ENCODE measurements at regions not wholly inside any gene's neighbourhood (a gene's known extent, or its start where the extent isn't known, plus 50 kb on each side); places are given as distances from the start of the nearest gene placed in this dataset.

GRCh38 chr12:58566599-58566998 is 353.7 kb downstream of the LRIG3 start:
- H3K4me1 ChIP-seq (ENCODE audit: low read length) = no peaks in the 10 kb centered on the region
- H3K27ac ChIP-seq (ENCODE audit: low read length) = no peak overlapping the region
- no peaks in the 10 kb centered on the region for H3K9me2 ChIP-seq (replicated peaks; ENCODE audit: insufficient read depth, low read length)

GRCh38 chr12:58567189-58567588 is 353.1 kb downstream of the LRIG3 start:
- Histone ChIP-seq H3K9ac (ENCODE audit: low read length) (no peak overlapping the region), H3K4me3 (ENCODE audit: low read length) (no peak overlapping the region), H3K4me2 (ENCODE audit: low read depth, low read length, poor library complexity, severe bottlenecking) (no peak overlapping the region), H2AFZ (ENCODE audit: low read length) (no peak overlapping the region), H4K20me1 (ENCODE audit: insufficient read depth, low read depth, low read length) (no peaks in the 10 kb centered on the region), H3K36me3 (ENCODE audit: insufficient read depth, low read length) (no peaks in the 10 kb centered on the region), H3K9me3 (ENCODE audit: low read length) (no peaks in the 10 kb centered on the region), H3K4me1 (ENCODE audit: low read length) (no peaks in the 10 kb centered on the region), H3K79me2 (ENCODE audit: low read length) (no peaks in the 10 kb centered on the region), H3K9me2 (replicated peaks; ENCODE audit: insufficient read depth, low read length) (no peaks in the 10 kb centered on the region), H3K27ac (ENCODE audit: low read length) (no peak overlapping the region), H3K27me3 (ENCODE audit: low read length) (no peaks in the 10 kb centered on the region)
- DNase-seq = no peak

More at GRCh38 chr12:58566599-58566998, 353.7 kb downstream of the LRIG3 start:
- no peak for DNase-seq
- Histone ChIP-seq H3K36me3 (ENCODE audit: insufficient read depth, low read length) (no peaks in the 10 kb centered on the region), H3K79me2 (ENCODE audit: low read length) (no peaks in the 10 kb centered on the region), H3K9ac (ENCODE audit: low read length) (no peak overlapping the region), H2AFZ (ENCODE audit: low read length) (no peak overlapping the region), H3K9me3 (ENCODE audit: low read length) (no peaks in the 10 kb centered on the region), H3K4me3 (ENCODE audit: low read length) (no peak overlapping the region), H4K20me1 (ENCODE audit: insufficient read depth, low read depth, low read length) (no peaks in the 10 kb centered on the region), H3K4me2 (ENCODE audit: low read depth, low read length, poor library complexity, severe bottlenecking) (no peak overlapping the region), H3K27me3 (ENCODE audit: low read length) (no peaks in the 10 kb centered on the region)

GRCh38 chr12:58570411-58570810 is 349.9 kb downstream of the LRIG3 start:
- H3K4me1 ChIP-seq (ENCODE audit: low read length) = no peaks in the 10 kb centered on the region
- H3K9me2 ChIP-seq (replicated peaks; ENCODE audit: insufficient read depth, low read length) = no peaks in the 10 kb centered on the region
- H3K27me3 ChIP-seq (ENCODE audit: low read length) = no peaks in the 10 kb centered on the region
- no peak overlapping the region for H3K27ac ChIP-seq (ENCODE audit: low read length)
- H3K79me2 ChIP-seq (ENCODE audit: low read length) = no peaks in the 10 kb centered on the region
- H3K36me3 ChIP-seq (ENCODE audit: insufficient read depth, low read length) = no peaks in the 10 kb centered on the region
- no peaks in the 10 kb centered on the region for H3K9me3 ChIP-seq (ENCODE audit: low read length)
- no peaks in the 10 kb centered on the region for H4K20me1 ChIP-seq (ENCODE audit: insufficient read depth, low read depth, low read length)
- no peak overlapping the region for H3K9ac ChIP-seq (ENCODE audit: low read length)
- no peak overlapping the region for H3K4me3 ChIP-seq (ENCODE audit: low read length)
- no peak for DNase-seq
- no peak overlapping the region for H3K4me2 ChIP-seq (ENCODE audit: low read depth, low read length, poor library complexity, severe bottlenecking)
- H2AFZ ChIP-seq (ENCODE audit: low read length) = no peak overlapping the region

GRCh38 chr12:58575256-58575655 is 345.0 kb downstream of the LRIG3 start:
- H3K4me2 ChIP-seq (ENCODE audit: low read depth, low read length, poor library complexity, severe bottlenecking) = no peak overlapping the region
- no peaks in the 10 kb centered on the region for H3K27me3 ChIP-seq (ENCODE audit: low read length)
- no peaks in the 10 kb centered on the region for H3K4me1 ChIP-seq (ENCODE audit: low read length)
- H3K27ac ChIP-seq (ENCODE audit: low read length) = no peak overlapping the region
- H3K36me3 ChIP-seq (ENCODE audit: insufficient read depth, low read length) = no peaks in the 10 kb centered on the region
- H3K9me2 ChIP-seq (replicated peaks; ENCODE audit: insufficient read depth, low read length) = no peaks in the 10 kb centered on the region
- H4K20me1 ChIP-seq (ENCODE audit: insufficient read depth, low read depth, low read length) = no peaks in the 10 kb centered on the region
- no peak overlapping the region for H2AFZ ChIP-seq (ENCODE audit: low read length)
- no peaks in the 10 kb centered on the region for H3K79me2 ChIP-seq (ENCODE audit: low read length)
- H3K9me3 ChIP-seq (ENCODE audit: low read length) = no peaks in the 10 kb centered on the region
- no peak overlapping the region for H3K4me3 ChIP-seq (ENCODE audit: low read length)
- DNase-seq = no peak
- no peak overlapping the region for H3K9ac ChIP-seq (ENCODE audit: low read length)

- Histone ChIP-seq H3K27ac (ENCODE audit: low read length) (no peak overlapping the region), H3K9me2 (replicated peaks; ENCODE audit: insufficient read depth, low read length) (no peaks in the 10 kb centered on the region), H3K4me1 (ENCODE audit: low read length) (no peaks in the 10 kb centered on the region), H3K4me3 (ENCODE audit: low read length) (no peak overlapping the region), H3K36me3 (ENCODE audit: insufficient read depth, low read length) (no peaks in the 10 kb centered on the region), H2AFZ (ENCODE audit: low read length) (no peak overlapping the region), H3K27me3 (ENCODE audit: low read length) (no peaks in the 10 kb centered on the region), H3K9me3 (ENCODE audit: low read length) (no peaks in the 10 kb centered on the region), H3K79me2 (ENCODE audit: low read length) (no peaks in the 10 kb centered on the region), H4K20me1 (ENCODE audit: insufficient read depth, low read depth, low read length) (no peaks in the 10 kb centered on the region), H3K9ac (ENCODE audit: low read length) (no peak overlapping the region), H3K4me2 (ENCODE audit: low read depth, low read length, poor library complexity, severe bottlenecking) (no peak overlapping the region)
- no peak for DNase-seq
These were observed 344.2 kb downstream of the LRIG3 start for GRCh38 chr12:58576081-58576480.

GRCh38 chr12:58576916-58577315 is 343.4 kb downstream of the LRIG3 start:
- no peak overlapping the region for H2AFZ ChIP-seq (ENCODE audit: low read length)
- H3K79me2 ChIP-seq (ENCODE audit: low read length) = no peaks in the 10 kb centered on the region
- H3K9me3 ChIP-seq (ENCODE audit: low read length) = no peaks in the 10 kb centered on the region
- H3K36me3 ChIP-seq (ENCODE audit: insufficient read depth, low read length) = no peaks in the 10 kb centered on the region
- no peak overlapping the region for H3K27ac ChIP-seq (ENCODE audit: low read length)
- no peak overlapping the region for H3K4me3 ChIP-seq (ENCODE audit: low read length)
- H3K9me2 ChIP-seq (replicated peaks; ENCODE audit: insufficient read depth, low read length) = no peaks in the 10 kb centered on the region
- no peaks in the 10 kb centered on the region for H3K27me3 ChIP-seq (ENCODE audit: low read length)
- no peak overlapping the region for H3K9ac ChIP-seq (ENCODE audit: low read length)
- no peak for DNase-seq
- no peak overlapping the region for H3K4me2 ChIP-seq (ENCODE audit: low read depth, low read length, poor library complexity, severe bottlenecking)
- H3K4me1 ChIP-seq (ENCODE audit: low read length) = no peaks in the 10 kb centered on the region
- H4K20me1 ChIP-seq (ENCODE audit: insufficient read depth, low read depth, low read length) = no peaks in the 10 kb centered on the region

- Histone ChIP-seq H3K79me2 (ENCODE audit: low read length) (no peaks in the 10 kb centered on the region), H3K9me2 (replicated peaks; ENCODE audit: insufficient read depth, low read length) (no peaks in the 10 kb centered on the region), H3K9ac (ENCODE audit: low read length) (no peak overlapping the region), H3K4me2 (ENCODE audit: low read depth, low read length, poor library complexity, severe bottlenecking) (no peak overlapping the region), H4K20me1 (ENCODE audit: insufficient read depth, low read depth, low read length) (no peaks in the 10 kb centered on the region), H3K4me3 (ENCODE audit: low read length) (no peak overlapping the region), H3K9me3 (ENCODE audit: low read length) (no peaks in the 10 kb centered on the region), H3K27me3 (ENCODE audit: low read length) (no peaks in the 10 kb centered on the region), H3K27ac (ENCODE audit: low read length) (no peak overlapping the region), H3K4me1 (ENCODE audit: low read length) (peaks cover 6% of the 10 kb centered on the region), H3K36me3 (ENCODE audit: insufficient read depth, low read length) (no peaks in the 10 kb centered on the region), H2AFZ (ENCODE audit: low read length) (no peak overlapping the region)
- DNase-seq = no peak
These were observed 340.2 kb downstream of the LRIG3 start for GRCh38 chr12:58580095-58580494.

- Histone ChIP-seq H3K9me2 (replicated peaks; ENCODE audit: insufficient read depth, low read length) (no peaks in the 10 kb centered on the region), H3K27me3 (ENCODE audit: low read length) (no peaks in the 10 kb centered on the region), H3K27ac (ENCODE audit: low read length) (no peak overlapping the region), H3K9me3 (ENCODE audit: low read length) (no peaks in the 10 kb centered on the region), H3K36me3 (ENCODE audit: insufficient read depth, low read length) (no peaks in the 10 kb centered on the region), H3K9ac (ENCODE audit: low read length) (no peak overlapping the region), H3K4me2 (ENCODE audit: low read depth, low read length, poor library complexity, severe bottlenecking) (no peak overlapping the region), H2AFZ (ENCODE audit: low read length) (no peak overlapping the region), H3K4me3 (ENCODE audit: low read length) (no peak overlapping the region), H3K4me1 (ENCODE audit: low read length) (peaks cover 6% of the 10 kb centered on the region), H3K79me2 (ENCODE audit: low read length) (no peaks in the 10 kb centered on the region), H4K20me1 (ENCODE audit: insufficient read depth, low read depth, low read length) (no peaks in the 10 kb centered on the region)
- DNase-seq = no peak
These were observed 336.8 kb downstream of the LRIG3 start for GRCh38 chr12:58583529-58583928.

- H4K20me1 ChIP-seq (ENCODE audit: insufficient read depth, low read depth, low read length) = no peaks in the 10 kb centered on the region
- no peak overlapping the region for H3K27ac ChIP-seq (ENCODE audit: low read length)
- no peak for DNase-seq
- no peaks in the 10 kb centered on the region for H3K79me2 ChIP-seq (ENCODE audit: low read length)
- H3K4me2 ChIP-seq (ENCODE audit: low read depth, low read length, poor library complexity, severe bottlenecking) = no peak overlapping the region
- peaks cover 6% of the 10 kb centered on the region for H3K4me1 ChIP-seq (ENCODE audit: low read length)
- H3K4me3 ChIP-seq (ENCODE audit: low read length) = no peak overlapping the region
- H2AFZ ChIP-seq (ENCODE audit: low read length) = no peak overlapping the region
- no peaks in the 10 kb centered on the region for H3K9me2 ChIP-seq (replicated peaks; ENCODE audit: insufficient read depth, low read length)
- no peak overlapping the region for H3K9ac ChIP-seq (ENCODE audit: low read length)
- no peaks in the 10 kb centered on the region for H3K36me3 ChIP-seq (ENCODE audit: insufficient read depth, low read length)
- no peaks in the 10 kb centered on the region for H3K27me3 ChIP-seq (ENCODE audit: low read length)
- H3K9me3 ChIP-seq (ENCODE audit: low read length) = no peaks in the 10 kb centered on the region
These were observed 336.4 kb downstream of the LRIG3 start for GRCh38 chr12:58583940-58584339.
